ENCODE measurements at regions not wholly inside any gene's neighbourhood (a gene's known extent, or its start where the extent isn't known, plus 50 kb on each side); places are given as distances from the start of the nearest gene placed in this dataset.
"Not testable (repeated sequence)": the region's sequence is repeated elsewhere in the genome, so short reads cannot be mapped to it uniquely, and the experiment has no call there.

DNA sequence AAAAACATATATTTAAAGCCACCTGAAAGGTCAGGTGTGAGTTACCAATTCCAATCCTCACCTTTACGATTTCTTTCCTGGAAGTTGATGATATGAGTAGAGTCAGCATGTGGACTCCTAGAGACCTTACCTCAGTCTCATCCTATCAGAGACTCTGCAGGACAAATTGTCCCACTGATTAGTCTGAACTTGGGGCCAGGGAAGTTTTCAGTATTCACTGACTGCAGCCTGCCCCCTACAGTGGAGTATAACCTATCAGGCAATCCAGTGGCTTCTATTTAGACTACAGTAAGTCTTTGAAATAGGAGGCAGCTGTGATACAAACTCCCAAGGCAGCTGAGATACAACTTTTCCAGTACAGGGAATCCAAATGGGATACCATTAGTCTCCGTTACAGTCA lies 449.4 kb upstream of the CDH10 start:
- no peak for DNase-seq
- no peak overlapping the region for H3K27ac ChIP-seq
- H3K9me3 ChIP-seq: peaks cover 0 to 16% (median 0%) of the 10 kb centered on the region in 11 donors
- H3K4me1 ChIP-seq: no peaks in the 10 kb centered on the region
- no peaks in the 10 kb centered on the region for H3K27me3 ChIP-seq
- H3K36me3 ChIP-seq: no peaks in the 10 kb centered on the region
- intact Hi-C loops (cut with DNase I): no loop called here
- TF ChIP-seq, protein P1, sequence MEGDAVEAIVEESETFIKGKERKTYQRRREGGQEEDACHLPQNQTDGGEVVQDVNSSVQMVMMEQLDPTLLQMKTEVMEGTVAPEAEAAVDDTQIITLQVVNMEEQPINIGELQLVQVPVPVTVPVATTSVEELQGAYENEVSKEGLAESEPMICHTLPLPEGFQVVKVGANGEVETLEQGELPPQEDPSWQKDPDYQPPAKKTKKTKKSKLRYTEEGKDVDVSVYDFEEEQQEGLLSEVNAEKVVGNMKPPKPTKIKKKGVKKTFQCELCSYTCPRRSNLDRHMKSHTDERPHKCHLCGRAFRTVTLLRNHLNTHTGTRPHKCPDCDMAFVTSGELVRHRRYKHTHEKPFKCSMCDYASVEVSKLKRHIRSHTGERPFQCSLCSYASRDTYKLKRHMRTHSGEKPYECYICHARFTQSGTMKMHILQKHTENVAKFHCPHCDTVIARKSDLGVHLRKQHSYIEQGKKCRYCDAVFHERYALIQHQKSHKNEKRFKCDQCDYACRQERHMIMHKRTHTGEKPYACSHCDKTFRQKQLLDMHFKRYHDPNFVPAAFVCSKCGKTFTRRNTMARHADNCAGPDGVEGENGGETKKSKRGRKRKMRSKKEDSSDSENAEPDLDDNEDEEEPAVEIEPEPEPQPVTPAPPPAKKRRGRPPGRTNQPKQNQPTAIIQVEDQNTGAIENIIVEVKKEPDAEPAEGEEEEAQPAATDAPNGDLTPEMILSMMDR (IDR thresholded peaks at IDR 0.05): no peak
- no peak for ATAC-seq
- H3K4me3 ChIP-seq: no peak overlapping the region
- WGBS, 2 donors: 78 to 89% methylated on average over 2 of the region's 2 CpGs

DNA sequence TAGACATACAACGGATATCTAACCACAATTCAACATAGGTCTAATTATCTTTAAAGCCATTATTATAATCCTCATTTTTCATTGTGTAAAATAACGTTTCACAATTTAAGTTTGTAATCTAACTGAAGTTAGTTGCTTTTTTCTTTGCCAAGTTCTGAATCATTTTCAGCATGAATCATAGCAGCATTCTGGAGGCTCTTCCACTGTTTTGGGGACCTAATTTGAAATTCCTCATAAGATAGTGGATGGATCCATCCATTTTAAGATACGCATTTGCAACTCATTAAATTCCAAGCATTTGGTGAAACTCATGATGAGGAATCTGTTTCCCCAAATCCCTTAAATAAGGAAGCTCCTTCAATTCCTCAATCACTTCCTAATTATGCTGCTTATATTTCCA lies 447.1 kb upstream of the CDH10 start:
- no peaks in the 10 kb centered on the region for H3K27me3 ChIP-seq
- ATAC-seq: no peak
- no peak for DNase-seq
- TF ChIP-seq, protein P1 (IDR thresholded peaks at IDR 0.05): no peak
- no peaks in the 10 kb centered on the region for H3K4me1 ChIP-seq
- WGBS, 2 donors: 76 to 83% methylated on average over 3 of the region's 3 CpGs
- H3K9me3 ChIP-seq: peaks cover 0 to 18% (median 0%) of the 10 kb centered on the region in 11 donors
- H3K36me3 ChIP-seq: no peaks in the 10 kb centered on the region
- H3K4me3 ChIP-seq: no peak overlapping the region
- intact Hi-C loops (cut with DNase I): no loop called here
- no peak overlapping the region for H3K27ac ChIP-seq

DNA sequence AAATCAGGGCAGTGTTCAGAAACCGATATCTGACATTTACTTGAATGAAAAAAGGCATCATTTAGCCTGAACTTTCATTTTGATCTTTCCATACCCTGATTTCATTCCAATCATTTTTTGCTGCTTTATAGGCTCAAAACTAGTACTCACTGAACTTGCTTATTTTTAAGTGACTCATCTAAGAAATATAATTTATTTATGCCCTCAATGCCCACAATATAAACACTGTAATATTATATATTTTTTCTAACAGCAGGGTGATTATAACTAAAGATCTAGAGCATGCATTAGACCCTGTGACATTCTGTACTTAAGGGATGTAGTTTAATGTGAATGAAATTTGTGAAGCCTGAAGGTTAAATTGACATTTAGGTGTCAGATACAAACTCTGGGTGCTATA lies 446.1 kb upstream of the CDH10 start:
- TF ChIP-seq, protein P1 (IDR thresholded peaks at IDR 0.05): no peak
- H3K4me3 ChIP-seq: no peak overlapping the region
- intact Hi-C loops (cut with DNase I): no loop called here
- no peak for ATAC-seq
- H3K9me3 ChIP-seq: peaks cover 0 to 15% (median 0%) of the 10 kb centered on the region in 11 donors
- WGBS, 2 donors: 79 to 80% methylated on average over 1 of the region's 1 CpG
- no peak for DNase-seq
- H3K36me3 ChIP-seq: no peaks in the 10 kb centered on the region
- H3K4me1 ChIP-seq: no peaks in the 10 kb centered on the region
- no peaks in the 10 kb centered on the region for H3K27me3 ChIP-seq
- H3K27ac ChIP-seq: no peak overlapping the region

DNA sequence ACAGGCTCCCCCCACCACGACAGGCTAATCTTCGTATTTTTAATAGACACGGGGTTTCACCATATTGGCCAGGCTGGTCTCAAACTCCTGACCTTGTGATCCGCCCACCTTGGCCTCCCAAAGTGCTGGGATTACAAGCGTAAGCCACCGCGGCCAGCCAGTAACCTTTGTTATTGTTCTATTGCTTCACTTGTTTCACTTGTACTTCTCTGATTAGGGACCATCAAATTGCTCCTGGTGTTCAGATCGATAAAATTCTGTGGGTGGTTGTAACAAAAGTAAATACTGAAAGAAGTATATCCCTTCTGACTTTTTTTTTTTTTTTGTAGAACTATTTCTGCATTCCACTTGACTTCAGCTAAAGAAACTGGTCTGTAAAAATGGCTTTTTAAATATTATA lies 445.5 kb upstream of the CDH10 start:
- no peaks in the 10 kb centered on the region for H3K4me1 ChIP-seq
- H3K27me3 ChIP-seq: no peaks in the 10 kb centered on the region
- no peak for DNase-seq
- H3K36me3 ChIP-seq: no peaks in the 10 kb centered on the region
- no peak for ATAC-seq
- WGBS, 2 donors: 89 to 91% methylated on average over 8 of the region's 8 CpGs
- TF ChIP-seq, protein P1 (IDR thresholded peaks at IDR 0.05): no peak
- no peak overlapping the region for H3K27ac ChIP-seq
- H3K9me3 ChIP-seq: peaks cover 0 to 17% (median 0%) of the 10 kb centered on the region in 11 donors
- no peak overlapping the region for H3K4me3 ChIP-seq
- intact Hi-C loops (cut with DNase I): no loop called here

DNA sequence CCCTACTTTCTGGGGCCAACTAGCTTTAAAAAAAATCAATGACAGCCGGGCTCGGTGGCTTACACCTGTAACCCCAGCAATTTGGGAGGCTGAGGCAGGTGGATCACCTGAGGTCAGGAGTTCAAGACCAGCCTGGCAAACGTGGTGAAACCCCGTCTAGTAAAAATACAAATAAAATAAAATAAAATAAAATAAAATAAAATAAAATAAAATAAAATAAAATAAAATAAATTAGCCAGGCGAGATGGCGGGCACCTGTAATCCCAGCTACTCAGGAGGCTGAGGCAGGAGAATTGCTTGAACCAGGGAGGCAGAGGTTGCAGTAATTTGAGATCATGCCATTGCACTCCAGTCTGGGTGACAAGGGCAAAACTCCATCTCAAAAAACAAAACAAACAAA lies 443.9 kb upstream of the CDH10 start:
- DNase-seq; H3K4me1 ChIP-seq; intact Hi-C loops (cut with DNase I); H3K36me3 ChIP-seq; ATAC-seq; H3K27ac ChIP-seq; H3K27me3 ChIP-seq; H3K4me3 ChIP-seq: not testable (repeated sequence)
- 75 to 85% methylated on average over 6 of the region's 6 CpGs for WGBS, 2 donors
- H3K9me3 ChIP-seq: peaks cover 0 to 13% (median 0%) of the 10 kb centered on the region in 11 donors

DNA sequence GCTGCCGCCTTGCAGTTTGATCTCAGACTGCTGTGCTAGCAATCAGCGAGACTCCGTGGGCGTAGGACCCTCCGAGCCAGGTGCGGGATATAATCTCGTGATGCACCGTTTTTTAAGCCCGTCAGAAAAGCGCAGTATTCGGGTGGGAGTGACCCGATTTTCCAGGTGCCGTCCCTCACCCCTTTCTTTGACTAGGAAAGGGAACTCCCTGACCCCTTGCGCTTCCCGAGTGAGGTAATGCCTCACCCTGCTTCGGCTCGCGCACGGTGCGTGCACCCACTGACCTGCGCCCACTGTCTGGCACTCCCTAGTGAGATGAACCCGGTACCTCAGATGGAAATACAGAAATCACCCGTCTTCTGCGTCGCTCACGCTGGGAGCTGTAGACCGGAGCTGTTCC lies 438.5 kb upstream of the CDH10 start:
- H3K36me3 ChIP-seq; intact Hi-C loops (cut with DNase I); DNase-seq; H3K27me3 ChIP-seq; ATAC-seq; H3K4me3 ChIP-seq; H3K27ac ChIP-seq; H3K4me1 ChIP-seq: not testable (repeated sequence)
- peaks cover 0 to 13% (median 0%) of the 10 kb centered on the region in 11 donors for H3K9me3 ChIP-seq
- 94 to 95% methylated on average over 12 to 22 of the region's 27 CpGs for WGBS, 2 donors

All from heart right ventricle (tissue), 16 donors.